ENCODE measurements at regions not wholly inside any gene's neighbourhood (a gene's known extent, or its start where the extent isn't known, plus 50 kb on each side); places are given as distances from the start of the nearest gene placed in this dataset.
A peak's percentile ranks its signal among the peaks of the same experiment; 100 is the strongest.
"Not testable (repeated sequence)": the region's sequence is repeated elsewhere in the genome, so short reads cannot be mapped to it uniquely, and the experiment has no call there.

DNA sequence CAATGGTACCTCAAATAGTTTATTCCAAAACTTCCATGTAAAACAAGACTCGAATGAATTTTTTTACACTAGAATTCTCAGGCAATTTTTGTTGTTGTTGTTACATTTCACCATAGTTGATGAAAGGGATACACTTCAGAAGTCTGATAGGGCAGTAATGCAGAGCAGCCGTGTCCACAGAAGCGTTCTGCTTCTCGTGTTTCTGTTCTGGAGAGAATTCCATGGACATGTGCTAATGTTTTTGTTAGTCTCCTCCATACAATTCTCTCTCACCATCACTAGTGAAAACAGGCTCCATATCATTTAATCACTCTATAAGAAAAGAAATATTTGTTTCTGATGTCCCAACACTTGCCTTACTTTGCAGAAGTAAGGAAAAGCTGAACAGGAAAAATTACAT is 606.1 kb downstream of the SLC16A7 start:
- Mint-ChIP-seq H3K4me1 (no peaks in the 10 kb centered on the region), H3K27ac (no peak overlapping the region), H3K4me3 (no peak overlapping the region), H3K36me3 (no peaks in the 10 kb centered on the region), H3K9me3 (peaks cover 12% of the 10 kb centered on the region)
- no peak for DNase-seq (ENCODE audit: low spot score in 2 of 2)
- no peak for ATAC-seq

DNA sequence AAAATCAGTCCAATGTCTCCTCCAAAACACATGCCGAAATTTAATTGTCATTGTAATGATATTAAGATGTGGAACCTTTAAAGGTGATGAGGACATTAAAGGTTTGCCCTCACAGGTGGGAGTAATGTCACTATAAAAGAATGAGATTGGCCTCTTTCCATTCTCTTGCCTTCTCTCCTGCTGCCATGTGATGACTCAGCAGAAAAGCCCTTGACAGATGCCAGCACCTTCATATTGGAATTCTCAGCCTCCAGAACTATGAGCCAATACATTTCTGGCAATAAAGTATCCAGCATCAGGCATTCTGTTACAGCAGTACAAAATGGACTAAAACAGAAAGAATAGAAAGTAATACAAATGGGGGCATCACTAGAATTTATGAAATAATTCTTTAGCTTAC is 609.7 kb downstream of the SLC16A7 start:
- DNase-seq (ENCODE audit: low spot score in 2 of 2) (no peak), ATAC-seq (no peak)
- no peaks in the 10 kb centered on the region for H3K4me1 Mint-ChIP-seq
- H3K4me3 Mint-ChIP-seq: no peak overlapping the region
- no peak overlapping the region for H3K27ac Mint-ChIP-seq
- no peaks in the 10 kb centered on the region for H3K36me3 Mint-ChIP-seq
- peaks cover 21% of the 10 kb centered on the region for H3K9me3 Mint-ChIP-seq

DNA sequence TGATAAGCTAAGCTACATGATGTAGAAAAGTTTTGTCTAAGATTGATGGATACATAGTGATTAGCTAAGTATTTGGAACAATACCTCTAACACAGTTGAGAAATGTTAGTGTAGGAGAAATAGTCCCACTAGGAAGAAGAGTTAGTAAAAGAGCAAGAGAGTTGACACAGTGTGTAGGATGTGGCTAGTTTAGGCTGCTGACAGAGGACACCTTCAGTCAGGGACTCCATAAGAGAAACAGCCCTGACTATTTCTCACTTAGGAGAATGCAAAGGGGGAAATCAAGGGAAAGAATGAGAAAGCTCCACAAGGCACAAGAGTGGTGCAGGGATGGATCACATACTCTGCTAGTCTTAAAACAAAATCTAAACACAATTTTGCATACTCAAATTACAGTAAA is 613.7 kb downstream of the SLC16A7 start:
- no peaks in the 10 kb centered on the region for H3K4me1 Mint-ChIP-seq

GRCh38 chr12:60209933-60210332 is 614.1 kb downstream of the SLC16A7 start:
- Mint-ChIP-seq H3K27ac (no peak overlapping the region), H3K9me3 (peaks cover 20% of the 10 kb centered on the region), H3K4me1 (no peaks in the 10 kb centered on the region), H3K36me3 (no peaks in the 10 kb centered on the region), H3K4me3 (no peak overlapping the region)
- DNase-seq (ENCODE audit: low spot score in 2 of 2) (no peak), ATAC-seq (no peak)

More for the DNA sequence above, 613.7 kb downstream of the SLC16A7 start:
- DNase-seq (ENCODE audit: low spot score in 2 of 2): no peak
- ATAC-seq: no peak
- no peaks in the 10 kb centered on the region for H3K36me3 Mint-ChIP-seq
- H3K4me3 Mint-ChIP-seq: no peak overlapping the region
- peaks cover 19% of the 10 kb centered on the region for H3K9me3 Mint-ChIP-seq
- no peak overlapping the region for H3K27ac Mint-ChIP-seq

- no peak for ATAC-seq
- no peak overlapping the region for H3K27ac Mint-ChIP-seq
Observed at GRCh38 chr12:60210756-60211155, 614.9 kb downstream of the SLC16A7 start.

GRCh38 chr12:60211244-60211643 is 615.4 kb downstream of the SLC16A7 start:
- peaks cover 20% of the 10 kb centered on the region for H3K9me3 Mint-ChIP-seq
- DNase-seq (ENCODE audit: low spot score in 2 of 2): no peak
- no peaks in the 10 kb centered on the region for H3K4me1 Mint-ChIP-seq
- H3K4me3 Mint-ChIP-seq: no peak overlapping the region
- no peak for ATAC-seq
- H3K36me3 Mint-ChIP-seq: no peaks in the 10 kb centered on the region
- no peak overlapping the region for H3K27ac Mint-ChIP-seq

More at GRCh38 chr12:60210756-60211155, 614.9 kb downstream of the SLC16A7 start:
- no peak for DNase-seq (ENCODE audit: low spot score in 2 of 2)
- Mint-ChIP-seq H3K36me3 (no peaks in the 10 kb centered on the region), H3K4me3 (no peak overlapping the region), H3K4me1 (no peaks in the 10 kb centered on the region), H3K9me3 (peaks cover 20% of the 10 kb centered on the region)

- peaks cover 20% of the 10 kb centered on the region for H3K9me3 Mint-ChIP-seq
- peak; percentile 16 for ATAC-seq
- no peak overlapping the region for H3K4me3 Mint-ChIP-seq
- H3K36me3 Mint-ChIP-seq: no peaks in the 10 kb centered on the region
- H3K4me1 Mint-ChIP-seq: no peaks in the 10 kb centered on the region
- no peak for DNase-seq (ENCODE audit: low spot score in 2 of 2)
- H3K27ac Mint-ChIP-seq: no peak overlapping the region
Observed at GRCh38 chr12:60212159-60213000, 616.6 kb downstream of the SLC16A7 start.

GRCh38 chr12:60213272-60213671 is 617.4 kb downstream of the SLC16A7 start:
- H3K4me1 Mint-ChIP-seq; H3K4me3 Mint-ChIP-seq; H3K27ac Mint-ChIP-seq; DNase-seq (ENCODE audit: low spot score in 2 of 2); H3K36me3 Mint-ChIP-seq; ATAC-seq: not testable (repeated sequence)
- peaks cover 20% of the 10 kb centered on the region for H3K9me3 Mint-ChIP-seq

DNA sequence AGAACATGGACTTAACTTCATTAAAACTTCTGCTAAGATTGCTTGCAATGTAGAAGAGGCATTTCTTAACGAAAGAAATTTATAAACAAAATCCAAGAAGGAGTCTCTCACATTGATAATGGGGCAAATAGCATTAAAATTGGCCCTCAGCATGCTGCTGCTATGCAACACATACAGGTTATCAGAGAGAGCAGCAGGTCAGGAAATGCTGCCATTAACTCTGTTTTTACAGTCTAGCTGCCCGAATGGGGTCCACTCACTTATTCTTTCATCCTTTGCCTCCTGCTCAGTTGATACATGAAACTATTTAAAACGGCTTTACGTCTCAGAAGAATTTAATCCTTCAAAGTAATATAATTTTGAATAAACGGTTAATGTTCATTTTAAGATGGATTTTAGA is 620.4 kb downstream of the SLC16A7 start:
- Mint-ChIP-seq H3K27ac (no peak overlapping the region), H3K36me3 (no peaks in the 10 kb centered on the region), H3K4me3 (no peak overlapping the region), H3K4me1 (no peaks in the 10 kb centered on the region), H3K9me3 (peaks cover 9% of the 10 kb centered on the region)
- DNase-seq (ENCODE audit: low spot score in 2 of 2) (no peak), ATAC-seq (no peak)

GRCh38 chr12:60223242-60223641 is 627.4 kb downstream of the SLC16A7 start:
- no peak overlapping the region for H3K27ac Mint-ChIP-seq
- DNase-seq (ENCODE audit: low spot score in 2 of 2): no peak
- H3K9me3 Mint-ChIP-seq: peaks cover 5% of the 10 kb centered on the region
- no peak for ATAC-seq
- H3K36me3 Mint-ChIP-seq: no peaks in the 10 kb centered on the region
- H3K4me1 Mint-ChIP-seq: no peaks in the 10 kb centered on the region
- no peak overlapping the region for H3K4me3 Mint-ChIP-seq

GRCh38 chr12:60225216-60226000 is 629.6 kb downstream of the SLC16A7 start:
- no peak for ATAC-seq
- H3K9me3 Mint-ChIP-seq: peaks cover 5% of the 10 kb centered on the region
- H3K27ac Mint-ChIP-seq: no peak overlapping the region

DNA sequence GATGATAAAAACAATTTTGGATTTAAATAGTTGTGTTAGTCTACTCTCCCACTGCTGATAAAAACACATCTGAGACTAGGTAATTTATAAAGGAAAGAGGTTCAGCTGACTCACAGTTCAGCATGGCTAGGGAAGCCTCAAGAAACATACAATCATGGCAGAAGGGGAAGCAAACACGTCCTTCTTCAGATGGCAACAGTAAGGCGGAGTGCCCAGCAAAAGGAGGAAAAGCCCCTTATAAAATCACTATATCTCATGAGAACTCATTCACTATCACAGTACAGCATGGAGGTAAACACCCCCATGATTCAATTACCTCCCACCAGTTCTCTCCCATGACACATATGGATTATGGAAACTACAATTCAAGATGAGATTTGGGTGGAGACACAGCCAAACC is 632.1 kb downstream of the SLC16A7 start:
- no peak overlapping the region for H3K27ac Mint-ChIP-seq
- ATAC-seq: no peak
- H3K4me1 Mint-ChIP-seq: no peaks in the 10 kb centered on the region
- H3K9me3 Mint-ChIP-seq: peaks cover 5% of the 10 kb centered on the region
- no peak for DNase-seq (ENCODE audit: low spot score in 2 of 2)
- H3K36me3 Mint-ChIP-seq: no peaks in the 10 kb centered on the region
- H3K4me3 Mint-ChIP-seq: no peak overlapping the region

More at GRCh38 chr12:60225216-60226000, 629.6 kb downstream of the SLC16A7 start:
- Mint-ChIP-seq H3K4me1 (no peaks in the 10 kb centered on the region), H3K4me3 (no peak overlapping the region), H3K36me3 (no peaks in the 10 kb centered on the region)
- DNase-seq (ENCODE audit: low spot score in 2 of 2): no peak

DNA sequence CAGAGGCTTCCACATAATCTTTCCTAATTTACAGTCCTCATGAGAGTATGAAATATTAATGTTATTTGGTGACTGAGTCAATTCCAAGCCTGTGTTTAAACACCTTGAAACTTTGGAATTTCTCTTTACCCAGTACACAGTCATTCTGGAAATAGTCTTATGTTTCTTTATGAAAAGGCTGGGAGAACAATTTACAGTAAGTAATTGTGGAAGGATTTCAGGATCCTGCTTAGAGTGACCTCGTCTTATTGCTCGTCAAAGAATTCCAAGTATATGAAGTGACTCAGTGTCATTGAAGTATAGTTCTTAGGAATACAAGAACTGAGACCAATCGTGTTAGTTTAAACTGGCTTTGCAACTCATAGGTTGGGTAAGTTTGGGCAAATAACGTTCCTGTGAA is 634.2 kb downstream of the SLC16A7 start:
- Mint-ChIP-seq H3K4me3 (no peak overlapping the region), H3K36me3 (no peaks in the 10 kb centered on the region), H3K27ac (no peak overlapping the region), H3K9me3 (peaks cover 8% of the 10 kb centered on the region), H3K4me1 (no peaks in the 10 kb centered on the region)
- DNase-seq (ENCODE audit: low spot score in 2 of 2) (no peak), ATAC-seq (no peak)

- no peak for DNase-seq (ENCODE audit: low spot score in 2 of 2)
- H3K4me3 Mint-ChIP-seq: no peak overlapping the region
- no peak overlapping the region for H3K27ac Mint-ChIP-seq
- H3K4me1 Mint-ChIP-seq: no peaks in the 10 kb centered on the region
- peaks cover 9% of the 10 kb centered on the region for H3K9me3 Mint-ChIP-seq
- no peaks in the 10 kb centered on the region for H3K36me3 Mint-ChIP-seq
- ATAC-seq: no peak
Observed at GRCh38 chr12:60231303-60231702, 635.5 kb downstream of the SLC16A7 start.

GRCh38 chr12:60231976-60232907 is 636.4 kb downstream of the SLC16A7 start:
- H3K27ac Mint-ChIP-seq: no peak overlapping the region
- H3K4me3 Mint-ChIP-seq: no peak overlapping the region
- peaks cover 12% of the 10 kb centered on the region for H3K9me3 Mint-ChIP-seq
- ATAC-seq: no peak
- H3K4me1 Mint-ChIP-seq: no peaks in the 10 kb centered on the region
- H3K36me3 Mint-ChIP-seq: no peaks in the 10 kb centered on the region
- DNase-seq (ENCODE audit: low spot score in 2 of 2): no peak
